ENCODE measurements at regions not wholly inside any gene's neighbourhood (a gene's known extent, or its start where the extent isn't known, plus 50 kb on each side); places are given as distances from the start of the nearest gene placed in this dataset.

DNA sequence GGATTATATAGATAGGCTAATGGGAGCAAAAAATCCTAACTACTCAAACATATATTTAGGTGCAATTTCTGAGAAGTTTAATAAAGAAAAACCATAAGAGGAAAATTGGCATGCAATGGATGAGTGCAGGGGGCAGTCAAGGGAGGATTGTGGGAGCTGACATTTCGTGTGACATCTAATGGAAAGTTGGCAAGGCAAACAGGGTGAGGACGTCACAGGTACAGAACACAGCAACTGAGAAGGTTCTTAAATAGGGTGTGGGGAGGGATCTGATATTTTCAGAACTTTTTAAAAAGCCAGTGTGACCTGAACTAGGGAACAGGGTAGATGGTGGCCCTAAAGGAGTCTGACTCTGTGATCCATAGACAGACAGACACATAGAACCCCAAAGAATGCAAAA lies 194.9 kb upstream of the GLI3 start:
- DNase-seq, result no peak

DNA sequence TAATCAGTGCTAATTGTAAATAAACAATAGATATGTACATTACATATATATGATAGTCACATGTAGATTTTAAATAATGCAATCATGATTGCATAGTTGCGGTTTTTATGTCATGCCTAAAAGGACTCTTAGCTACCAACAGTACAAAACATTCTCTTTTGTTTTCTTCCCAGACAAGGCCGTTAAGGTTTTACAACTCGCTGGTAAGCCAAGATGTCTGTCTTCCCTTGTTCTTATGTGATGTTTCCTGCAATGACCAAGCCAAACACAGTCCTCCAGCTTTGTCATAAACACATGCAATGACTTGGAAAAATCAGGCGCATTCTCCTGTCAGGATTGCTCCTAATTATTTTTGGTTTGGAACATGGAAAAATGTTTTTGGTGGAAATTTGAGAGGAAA lies 192.3 kb upstream of the GLI3 start:
- DNase-seq, result no peak

DNA sequence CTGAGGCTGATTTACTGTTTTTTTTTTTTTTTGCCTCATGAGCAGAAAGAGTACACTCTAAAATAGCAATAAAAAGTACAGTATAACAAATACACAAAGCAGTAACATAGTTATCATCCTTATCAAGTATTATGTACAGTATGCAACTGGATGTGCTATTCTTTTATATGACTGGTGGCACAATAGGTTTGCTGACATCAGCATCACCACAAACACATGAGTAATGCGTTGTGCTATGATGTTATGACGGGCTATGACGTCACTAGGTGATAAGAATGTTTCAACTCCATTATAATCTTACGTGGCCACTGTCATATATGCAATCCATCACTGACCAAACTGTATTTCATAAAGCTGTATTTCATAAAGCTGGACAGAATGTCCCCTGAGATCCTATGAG lies 189.2 kb upstream of the GLI3 start:
- no peak for DNase-seq

DNA sequence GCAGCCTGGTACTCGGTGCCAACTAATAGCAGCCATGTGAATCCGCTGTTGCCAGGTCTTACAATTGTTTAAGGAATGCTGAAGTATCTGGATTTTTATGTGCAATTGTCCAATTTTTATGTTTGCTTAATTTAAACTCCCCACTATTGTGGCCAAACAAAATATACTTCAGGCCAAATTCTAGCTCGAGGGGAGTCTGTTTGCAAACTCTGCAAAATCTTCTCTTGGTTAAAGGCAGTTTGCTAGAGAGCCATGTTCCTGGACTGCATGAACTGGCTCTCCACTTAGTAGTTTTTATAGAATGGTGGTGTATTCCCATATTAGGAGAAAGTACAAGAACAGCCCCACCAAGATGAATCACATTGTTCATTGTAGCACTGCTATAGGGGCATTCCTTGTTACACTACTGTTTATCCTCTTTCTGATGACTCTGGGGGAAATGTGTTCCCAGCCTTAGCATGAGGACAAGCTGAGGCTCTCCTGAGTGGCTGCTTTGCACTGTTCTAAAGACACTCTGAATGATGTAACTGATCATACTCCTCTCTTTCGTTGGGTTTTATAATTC lies 178.0 kb upstream of the GLI3 start:
- no peak for DNase-seq

DNA sequence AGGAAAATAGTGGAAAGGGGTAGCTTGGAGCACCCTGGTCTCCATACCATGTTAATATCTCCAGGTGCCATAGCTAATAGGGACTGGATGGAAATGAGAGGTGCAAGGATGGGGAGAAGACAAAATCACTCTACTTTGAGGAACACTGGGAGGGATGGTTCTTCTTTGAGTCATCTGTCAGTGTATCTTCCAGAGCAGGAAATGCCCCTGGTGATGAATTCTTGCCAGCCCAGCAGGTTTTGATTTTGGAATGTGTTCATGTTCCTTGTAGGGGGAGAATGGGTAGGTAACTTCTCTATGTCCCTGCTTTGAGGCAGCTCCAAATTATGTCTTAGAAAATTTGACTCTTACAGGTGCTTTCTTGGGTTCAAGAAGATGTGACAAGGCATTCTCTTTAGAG lies 177.0 kb upstream of the GLI3 start:
- DNase-seq, result no peak

DNA sequence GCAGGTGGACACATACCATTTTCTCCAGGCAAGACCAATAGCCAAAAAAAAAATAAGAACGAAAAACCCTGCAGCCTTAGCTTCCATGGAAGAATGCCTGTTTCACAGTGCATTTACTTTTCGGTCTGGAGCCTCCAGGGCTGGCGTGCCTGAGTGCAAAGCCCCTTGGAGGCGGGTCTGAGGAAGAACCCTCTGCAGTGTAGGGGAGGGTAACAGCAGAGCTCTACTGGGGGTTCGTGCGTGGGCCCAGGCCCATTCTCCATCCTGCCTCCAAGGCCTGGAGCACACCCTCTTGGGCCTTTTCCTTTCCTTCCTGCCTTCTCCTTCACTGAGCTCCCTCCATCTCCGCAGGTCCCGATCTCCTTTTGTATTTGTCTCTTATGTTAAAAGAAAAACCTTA lies 172.3 kb upstream of the GLI3 start:
- DNase-seq, result no peak

DNA sequence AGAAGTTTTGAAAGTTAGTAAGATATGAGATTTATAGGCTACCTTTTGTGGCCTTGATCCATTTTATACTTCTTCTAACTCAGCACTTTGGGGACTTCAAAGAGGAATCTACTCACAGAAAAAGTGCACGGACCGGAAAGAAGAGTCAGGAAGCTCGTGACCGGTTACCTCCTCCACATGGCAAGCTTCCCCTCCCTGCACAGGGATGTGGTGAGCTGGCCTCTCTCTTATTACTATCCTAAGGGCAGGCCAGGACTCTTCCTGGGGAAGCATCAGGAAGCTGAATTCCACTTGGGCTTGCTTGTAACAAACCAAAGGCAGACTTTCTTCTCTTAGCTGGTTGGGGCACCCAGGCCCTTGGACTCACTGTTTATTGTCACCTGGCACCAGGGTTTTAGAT lies 170.8 kb upstream of the GLI3 start:
- DNase-seq, result no peak

DNA sequence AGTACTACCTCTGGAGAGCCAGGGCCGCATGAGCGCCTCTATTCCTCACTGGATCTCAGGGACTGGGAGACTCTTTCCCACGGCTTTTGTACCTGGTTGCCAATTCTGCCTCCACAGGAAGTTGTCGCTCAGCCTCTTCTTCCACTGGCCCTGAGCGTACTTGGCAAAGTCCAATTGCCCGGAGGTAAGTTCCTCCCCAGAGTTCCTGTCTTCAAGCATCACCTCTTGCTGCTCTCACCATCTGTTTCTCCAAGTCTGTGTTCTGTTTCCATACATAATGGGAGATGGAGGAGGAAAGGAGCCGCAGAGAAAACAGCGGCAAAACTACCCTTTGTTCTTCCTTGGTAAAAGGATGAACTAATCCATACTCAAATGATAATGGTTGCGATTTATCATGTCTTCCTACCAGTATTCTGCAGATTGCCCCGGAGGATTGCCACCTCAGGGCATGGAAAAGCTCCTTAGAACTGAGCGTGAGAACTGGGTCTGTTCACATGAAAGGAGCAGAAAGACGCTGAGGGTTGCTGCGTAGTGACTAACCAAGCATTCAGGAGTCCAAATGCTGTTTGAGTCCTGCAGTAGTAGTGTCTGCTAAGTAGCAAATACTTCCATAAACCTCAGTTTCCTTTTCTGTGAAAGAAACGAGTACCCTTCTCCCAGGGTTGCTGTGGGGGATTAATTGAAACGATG lies 170.2 kb upstream of the GLI3 start:
- no peak for DNase-seq

DNA sequence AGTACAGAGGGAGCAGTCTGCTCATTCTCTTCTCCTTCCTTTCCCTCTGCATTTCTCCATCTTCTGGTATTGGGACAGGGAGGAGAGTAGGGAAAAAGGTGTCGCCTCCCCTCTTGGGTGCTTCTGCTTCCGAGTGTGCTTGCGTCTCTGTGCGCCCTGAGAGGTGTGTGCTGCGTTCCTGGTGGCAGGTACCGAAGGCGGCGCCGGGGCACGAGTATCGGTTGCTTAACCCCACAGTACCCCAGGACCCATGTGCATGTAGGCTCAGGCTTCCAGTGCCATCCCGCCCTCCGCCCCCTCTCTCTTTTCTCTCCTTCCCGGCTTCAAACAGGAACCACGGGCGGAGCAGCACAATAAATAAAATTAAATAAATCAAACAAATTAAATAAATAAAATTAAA lies 169.3 kb upstream of the GLI3 start:
- DNase-seq, result no peak

DNA sequence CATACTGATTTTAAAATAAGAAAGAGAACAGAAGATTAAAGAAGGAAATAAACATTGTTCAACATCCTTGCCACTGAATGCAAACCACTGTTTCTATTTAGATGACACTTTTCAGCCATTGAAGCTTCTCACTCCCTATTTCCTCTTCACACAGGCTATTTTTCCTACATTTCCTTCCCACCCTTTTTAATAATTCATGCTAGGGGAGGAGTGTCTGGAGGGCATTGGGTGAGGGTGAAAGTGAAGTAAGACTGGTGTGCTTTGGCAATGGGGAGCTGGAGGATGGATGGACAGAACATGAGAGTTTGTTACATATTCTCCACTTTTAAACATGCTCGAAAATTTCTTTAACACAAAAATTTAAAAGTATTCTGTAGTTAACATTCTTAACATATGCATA lies 168.8 kb upstream of the GLI3 start:
- DNase-seq, result no peak

DNA sequence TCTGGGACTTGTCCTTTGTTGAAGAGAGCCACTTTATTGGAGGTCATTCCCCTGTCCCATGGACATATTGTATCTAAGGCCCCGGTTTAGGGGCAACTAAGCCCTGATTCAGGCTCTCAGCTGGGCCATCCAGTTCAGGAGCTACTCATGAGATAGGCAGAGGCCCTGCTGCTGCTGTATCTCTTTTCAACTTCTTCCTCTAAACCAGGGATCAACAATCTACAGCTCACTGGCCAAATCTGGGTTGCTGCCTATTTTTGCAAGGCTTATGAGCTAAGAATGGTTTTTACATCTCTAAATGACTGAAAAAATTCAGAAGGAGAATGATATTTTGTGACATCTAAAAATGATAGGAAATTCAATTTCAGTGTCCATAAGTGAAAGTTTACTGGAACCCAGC lies 166.8 kb upstream of the GLI3 start:
- no peak for DNase-seq

DNA sequence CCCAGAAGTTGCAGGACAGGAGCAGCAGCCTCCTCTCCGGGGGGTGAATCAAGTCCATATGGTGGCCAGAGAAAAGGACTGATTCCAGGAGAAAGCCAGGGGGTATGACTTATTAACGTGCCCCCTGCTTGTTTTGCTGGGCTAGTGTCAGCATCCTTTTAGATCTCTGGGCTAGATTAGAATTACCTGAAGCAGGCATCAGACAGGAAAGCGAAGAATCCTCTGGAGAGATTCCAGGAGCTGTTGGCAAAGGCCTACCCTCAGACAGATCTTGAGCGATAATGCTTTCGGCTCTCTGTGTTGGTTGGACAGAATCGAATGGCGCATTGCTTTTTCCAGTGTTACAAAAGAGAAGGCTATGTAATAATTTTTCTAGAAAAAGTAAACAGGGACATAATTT lies 164.0 kb upstream of the GLI3 start:
- no peak for DNase-seq

DNA sequence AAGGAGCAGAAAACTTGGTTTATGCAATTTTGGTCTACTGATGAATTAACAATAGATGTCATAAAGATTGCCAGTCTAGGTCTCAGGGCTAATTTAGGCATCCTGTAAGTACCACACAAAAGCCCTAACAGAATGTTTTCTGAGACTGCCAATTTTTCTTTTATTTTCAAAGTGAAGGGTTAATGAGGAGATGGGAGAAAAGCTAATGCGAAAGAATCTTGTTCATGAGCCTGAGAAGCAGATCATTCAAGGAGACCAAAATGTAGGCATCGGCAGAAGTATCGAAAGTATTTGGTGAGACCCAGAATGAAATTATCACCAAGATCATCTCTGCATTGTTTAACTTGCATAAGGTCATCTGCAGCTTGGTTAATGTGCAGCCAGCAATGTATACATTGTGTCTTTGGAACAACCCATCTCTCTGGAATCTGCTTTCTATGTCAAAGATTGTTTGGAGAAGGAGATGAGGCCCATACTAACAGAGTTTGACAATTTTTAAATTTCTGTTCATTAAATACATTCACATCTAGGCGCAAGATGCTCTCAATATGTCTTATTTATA lies 163.3 kb upstream of the GLI3 start:
- no peak for DNase-seq

DNA sequence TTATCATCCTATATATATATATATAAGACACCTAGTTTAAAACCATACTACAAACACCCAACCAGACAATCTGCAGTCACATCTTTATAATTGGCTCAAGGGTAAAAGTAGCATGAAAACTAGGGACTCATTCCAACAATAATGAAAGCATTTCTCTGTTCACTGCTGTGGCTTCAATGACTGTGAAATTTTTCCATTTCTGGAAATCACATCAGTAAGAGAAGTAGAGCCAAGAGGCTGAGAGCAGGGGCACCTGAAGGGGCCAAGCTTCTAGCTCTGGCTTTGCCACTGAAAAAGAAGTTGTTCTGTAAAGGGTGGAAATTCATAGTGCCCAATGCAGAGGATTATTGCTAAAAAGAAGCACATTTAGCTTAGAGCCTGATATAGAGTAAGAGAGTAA lies 158.6 kb upstream of the GLI3 start:
- no peak for DNase-seq

DNA sequence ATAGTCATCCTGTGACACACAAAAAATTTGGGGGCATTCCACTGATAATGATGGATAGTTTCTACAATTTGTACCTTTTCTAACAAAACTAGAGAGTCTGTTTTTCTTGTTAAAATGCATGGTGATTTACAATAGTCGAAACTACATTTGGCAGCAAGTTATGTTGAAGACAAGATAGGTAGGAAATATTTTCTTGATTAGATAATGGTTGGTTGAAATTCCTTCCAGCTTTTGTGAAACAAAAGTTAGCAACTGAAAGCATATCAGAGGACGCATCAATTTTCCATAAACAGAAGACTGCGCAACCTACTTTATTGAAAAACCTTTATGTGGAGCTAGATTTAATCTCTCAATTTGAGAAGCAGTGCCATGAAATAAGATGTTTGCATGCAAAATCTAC lies 155.8 kb upstream of the GLI3 start:
- DNase-seq, result no peak

DNA sequence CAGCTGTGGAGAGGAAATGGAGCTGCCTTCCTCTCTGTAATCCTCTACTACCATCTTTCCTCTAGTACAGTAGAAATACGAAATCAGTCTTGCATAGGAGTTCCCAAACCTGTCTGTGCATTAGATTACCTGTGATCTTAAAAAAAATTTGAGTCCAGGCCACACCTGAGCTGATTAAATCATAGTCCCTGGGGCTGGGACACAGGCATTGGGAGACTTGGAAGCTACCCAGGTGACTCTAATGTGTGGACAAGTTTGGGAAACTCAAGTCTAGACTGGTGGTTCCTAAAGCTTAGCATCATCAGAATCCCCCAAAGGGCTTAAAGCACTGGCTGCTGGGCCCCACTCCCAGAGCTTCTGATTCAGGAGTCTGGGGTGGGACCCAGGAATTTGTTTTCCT lies 152.7 kb upstream of the GLI3 start:
- no peak for DNase-seq

DNA sequence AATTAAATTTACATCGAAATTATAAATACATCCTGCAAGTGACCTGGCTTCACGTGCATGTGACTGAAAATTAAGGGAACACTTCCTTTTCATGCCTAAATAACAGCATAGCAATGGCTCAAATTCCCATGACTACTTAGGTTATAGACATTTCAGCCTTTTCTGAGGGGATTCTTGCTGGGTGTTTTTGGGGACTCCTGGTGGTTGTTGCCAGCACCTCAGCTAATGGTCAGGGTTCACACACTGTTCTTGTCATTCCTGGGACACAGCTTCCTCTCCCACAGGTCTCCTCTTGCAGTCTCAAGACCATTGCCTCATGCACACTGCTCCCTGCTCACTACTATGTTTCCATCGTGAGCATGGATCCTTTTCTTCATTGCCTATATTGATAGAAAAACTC lies 148.9 kb upstream of the GLI3 start:
- DNase-seq, result no peak

DNA sequence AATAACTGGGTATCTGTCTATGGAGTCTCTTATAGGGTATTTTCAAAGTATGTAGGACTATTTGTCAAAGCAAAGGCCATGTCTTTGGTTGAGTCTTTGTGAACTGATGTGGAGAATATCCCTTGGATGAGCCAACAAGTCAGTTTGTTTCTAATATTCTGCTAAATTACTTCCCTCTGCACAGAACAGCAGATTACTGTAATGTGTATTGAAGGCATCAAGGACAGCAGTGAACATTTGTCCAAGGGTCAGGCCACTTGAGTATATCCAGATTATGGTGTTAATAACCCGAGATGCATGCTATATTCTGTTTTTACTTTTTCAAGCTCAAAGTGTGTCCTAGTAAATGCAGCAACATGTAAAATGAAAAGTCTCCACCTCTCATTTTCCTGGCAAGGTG lies 144.2 kb upstream of the GLI3 start:
- DNase-seq, result no peak

DNA sequence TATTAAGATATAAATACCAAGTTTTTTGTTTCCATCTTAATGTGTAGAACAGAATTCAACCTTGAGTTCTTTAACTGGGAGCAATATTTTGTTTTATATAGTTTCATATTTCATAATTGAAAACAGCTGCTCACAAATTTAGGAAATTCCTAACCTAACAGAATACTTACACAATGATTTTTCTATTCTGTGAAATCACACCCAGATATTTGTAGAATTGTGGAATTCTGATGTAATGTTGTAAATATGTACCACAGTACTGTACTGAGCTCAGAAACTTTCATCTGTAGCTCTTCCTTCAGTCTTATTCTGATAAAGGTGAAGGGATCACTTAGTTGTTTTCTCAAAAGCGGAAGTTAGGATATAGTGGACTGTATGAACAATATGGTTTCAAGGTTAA lies 143.4 kb upstream of the GLI3 start:
- no peak for DNase-seq

DNA sequence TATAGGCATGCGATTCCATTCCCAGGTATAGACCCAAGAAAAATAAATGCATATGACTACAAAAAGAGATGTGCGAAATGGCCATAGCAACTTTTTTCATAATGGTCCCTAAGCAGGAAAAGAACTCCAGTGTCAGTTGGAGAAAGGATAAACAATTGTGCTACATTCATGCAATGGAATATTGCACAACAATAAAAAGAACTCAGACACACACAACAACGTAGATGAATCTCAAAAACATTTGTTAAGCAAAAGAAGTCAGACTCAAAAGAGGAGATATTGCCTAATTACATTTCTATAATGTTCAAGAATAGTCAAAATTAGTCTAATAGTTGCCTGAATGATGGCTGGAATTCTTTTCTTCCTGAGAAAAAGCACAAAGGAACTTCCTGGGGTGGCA lies 141.1 kb upstream of the GLI3 start:
- DNase-seq, result no peak

DNA sequence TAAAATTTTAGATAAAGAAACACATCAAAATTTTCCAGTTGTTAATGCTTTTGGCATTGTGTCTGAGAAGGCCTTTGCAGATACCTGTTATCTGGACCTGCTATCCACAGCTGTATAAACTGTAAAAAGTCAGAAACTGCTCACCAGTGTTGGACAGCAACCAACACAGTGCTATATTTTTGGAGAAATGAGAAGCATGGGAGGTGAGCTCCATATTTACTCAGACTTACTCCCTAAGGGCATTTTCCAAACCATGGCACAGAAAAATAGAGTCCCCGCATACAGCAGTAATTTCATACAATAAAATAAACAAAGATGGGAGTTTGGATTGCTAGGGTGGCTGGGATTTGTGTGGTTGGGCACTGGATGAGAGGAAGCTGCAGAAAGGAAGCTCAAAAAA lies 136.3 kb upstream of the GLI3 start:
- no peak for DNase-seq

DNA sequence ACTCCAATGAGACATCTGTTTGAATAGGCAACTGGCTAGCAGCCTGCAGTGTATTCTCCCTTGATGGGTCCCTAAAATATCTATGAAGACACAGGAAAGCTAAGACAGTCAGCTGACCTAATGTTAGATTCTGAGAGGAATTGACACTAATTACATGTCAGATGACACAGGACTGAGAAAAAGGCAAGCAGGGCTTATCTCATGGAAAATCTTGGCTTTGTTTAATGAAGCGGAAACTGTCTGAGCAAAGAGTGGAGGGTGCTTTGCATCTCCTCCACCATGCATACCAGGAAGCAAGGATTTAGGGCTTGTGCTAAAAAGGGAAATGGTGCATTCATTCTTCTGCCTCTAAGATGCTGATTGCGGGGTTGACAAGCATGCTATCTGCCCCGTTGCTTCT lies 135.5 kb upstream of the GLI3 start:
- no peak for DNase-seq

DNA sequence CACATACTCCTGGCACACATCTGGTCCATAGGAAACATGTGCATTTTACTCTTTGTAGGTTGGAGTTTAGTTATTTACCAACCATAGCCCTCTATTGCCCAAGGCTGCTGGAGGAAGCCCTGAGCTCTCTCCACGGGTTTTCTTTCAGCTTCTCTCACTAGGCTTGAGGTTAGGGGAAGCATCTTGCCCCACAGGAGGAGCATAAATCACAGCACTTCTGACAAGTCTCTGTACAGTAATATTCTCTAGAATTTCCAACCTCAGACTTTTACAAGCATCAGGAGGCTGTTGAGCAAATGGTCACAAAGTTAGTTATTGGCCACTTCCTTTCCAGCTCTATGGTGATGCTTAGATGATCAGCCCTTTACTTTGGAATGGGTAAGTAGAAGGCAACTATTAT lies 122.9 kb upstream of the GLI3 start:
- DNase-seq, result no peak

DNA sequence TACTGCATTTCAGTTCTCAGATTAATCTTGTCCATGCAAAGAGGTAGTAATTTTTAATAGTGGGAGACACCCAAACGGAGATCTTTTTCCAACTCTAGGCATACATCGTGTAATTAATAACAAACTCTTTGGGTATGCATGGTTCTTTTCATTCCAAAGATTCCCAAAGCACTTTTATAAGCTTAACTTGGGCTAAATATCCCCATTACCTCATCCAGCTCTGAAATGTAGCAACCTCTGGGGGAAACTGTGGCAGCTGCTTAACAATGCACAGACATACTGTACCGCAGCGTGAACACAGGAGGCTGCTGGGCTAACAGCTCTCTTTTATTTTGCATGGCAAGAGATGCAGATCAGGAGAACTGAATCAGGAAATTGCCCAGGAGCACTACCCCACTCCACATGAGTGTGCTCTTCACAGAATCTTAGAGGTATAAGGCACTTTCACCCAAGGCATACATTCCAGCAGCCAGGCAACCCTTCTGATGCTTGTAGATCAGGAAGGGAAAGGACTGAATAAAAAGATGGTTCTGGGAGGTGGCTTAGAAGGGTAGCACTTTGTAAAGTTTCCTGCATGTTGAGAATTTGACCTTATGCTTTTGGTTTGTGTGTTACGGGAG lies 114.4 kb upstream of the GLI3 start:
- no peak for DNase-seq

DNA sequence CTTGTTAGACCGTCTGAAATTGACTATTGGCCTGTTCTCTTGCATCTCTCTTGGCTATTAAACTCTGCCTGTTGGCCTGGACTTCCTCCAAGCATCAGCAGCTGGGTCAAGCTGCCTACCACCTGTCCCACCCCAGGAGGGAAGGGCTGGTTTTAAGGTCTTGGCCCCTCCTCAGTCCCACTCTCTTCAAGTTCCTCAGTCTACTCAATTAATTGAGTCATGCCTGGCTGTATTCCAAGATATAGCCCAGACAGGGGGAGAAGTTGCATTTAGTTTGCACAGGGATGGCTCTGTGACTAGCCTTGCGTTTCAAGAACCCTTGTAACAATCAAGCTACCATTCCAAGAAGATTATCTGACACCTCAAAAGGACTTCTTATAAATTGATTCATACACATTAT lies 113.8 kb upstream of the GLI3 start:
- DNase-seq, result no peak
